ENCODE measurements at regions not wholly inside any gene's neighbourhood (a gene's known extent, or its start where the extent isn't known, plus 50 kb on each side); places are given as distances from the start of the nearest gene placed in this dataset.

DNA sequence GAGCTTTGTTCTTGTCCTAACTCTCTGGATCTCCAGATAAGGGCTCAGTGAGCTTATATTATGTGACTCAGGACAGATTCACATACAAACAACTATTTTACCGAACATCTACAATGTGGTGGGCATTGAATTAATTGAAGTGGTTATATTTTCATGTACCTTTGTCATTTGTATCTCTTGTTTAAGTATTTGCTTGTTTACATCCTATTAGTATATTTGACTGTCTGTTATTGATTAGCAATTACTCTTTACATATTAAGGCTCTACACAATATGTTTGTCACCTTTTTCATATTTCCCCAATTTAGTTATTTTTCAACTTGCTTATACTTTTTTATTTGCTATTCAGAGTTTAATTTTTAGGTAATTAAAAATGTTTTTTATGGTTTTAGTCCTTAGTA is 222.4 kb downstream of the TFAP2C start:
- TF ChIP-seq, protein P1, sequence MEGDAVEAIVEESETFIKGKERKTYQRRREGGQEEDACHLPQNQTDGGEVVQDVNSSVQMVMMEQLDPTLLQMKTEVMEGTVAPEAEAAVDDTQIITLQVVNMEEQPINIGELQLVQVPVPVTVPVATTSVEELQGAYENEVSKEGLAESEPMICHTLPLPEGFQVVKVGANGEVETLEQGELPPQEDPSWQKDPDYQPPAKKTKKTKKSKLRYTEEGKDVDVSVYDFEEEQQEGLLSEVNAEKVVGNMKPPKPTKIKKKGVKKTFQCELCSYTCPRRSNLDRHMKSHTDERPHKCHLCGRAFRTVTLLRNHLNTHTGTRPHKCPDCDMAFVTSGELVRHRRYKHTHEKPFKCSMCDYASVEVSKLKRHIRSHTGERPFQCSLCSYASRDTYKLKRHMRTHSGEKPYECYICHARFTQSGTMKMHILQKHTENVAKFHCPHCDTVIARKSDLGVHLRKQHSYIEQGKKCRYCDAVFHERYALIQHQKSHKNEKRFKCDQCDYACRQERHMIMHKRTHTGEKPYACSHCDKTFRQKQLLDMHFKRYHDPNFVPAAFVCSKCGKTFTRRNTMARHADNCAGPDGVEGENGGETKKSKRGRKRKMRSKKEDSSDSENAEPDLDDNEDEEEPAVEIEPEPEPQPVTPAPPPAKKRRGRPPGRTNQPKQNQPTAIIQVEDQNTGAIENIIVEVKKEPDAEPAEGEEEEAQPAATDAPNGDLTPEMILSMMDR (IDR thresholded peaks at IDR 0.05; ENCODE audit: low read depth, low read length) = no peak
- no peak for TF ChIP-seq EZH2phosphoT487 (IDR thresholded peaks at IDR 0.05; ENCODE audit: low read depth)
